Activated T-helper 2 cell treated with anti-CD3 and anti-CD28 coated beads, Interferon-gamma antibody, Interleukin-2, Interleukin-4, amounts not matched to agents 10 μg/mL and 5 μg/mL and 100 μg/mL, durations not matched to agents 14 hours and 24 hours and 36 hours (primary cell): ENCODE measurements at regions not wholly inside any gene's neighbourhood (a gene's known extent, or its start where the extent isn't known, plus 50 kb on each side); places are given as distances from the start of the nearest gene placed in this dataset.
"Not testable (repeated sequence)": the region's sequence is repeated elsewhere in the genome, so short reads cannot be mapped to it uniquely, and the experiment has no call there.

ENCODE experiments used
- DNase-seq: peaks from one replicate; pipeline ENCODE4 v3.0.0; 2021; ENCODE audit warnings: low spot score
- H3K27ac Mint-ChIP-seq: one replicate; pipeline ENCODE4 v1.8.0; 2021; ENCODE audit warnings: mixed read lengths
- H3K27me3 Mint-ChIP-seq: one replicate; pipeline ENCODE4 v1.8.0; 2021; ENCODE audit warnings: low read depth, mixed read lengths
- H3K36me3 Mint-ChIP-seq: one replicate; pipeline ENCODE4 v1.8.0; 2021; ENCODE audit warnings: low read depth, mixed read lengths
- H3K4me1 Mint-ChIP-seq: one replicate; pipeline ENCODE4 v1.8.0; 2021; ENCODE audit warnings: low read depth, mixed read lengths
- H3K4me3 Mint-ChIP-seq: one replicate; pipeline ENCODE4 v1.8.0; 2021; ENCODE audit warnings: low read depth, mild to moderate bottlenecking, moderate library complexity, mixed read lengths
- H3K9me3 Mint-ChIP-seq: one replicate; pipeline ENCODE4 v1.8.0; 2021; ENCODE audit warnings: mixed read lengths
- intact Hi-C: fragments of 100-400 bp; cut with micrococcal nuclease; formaldehyde crosslinking; loops from one replicate; pipeline ENCODE4 v1.15.1; 2023

DNA sequence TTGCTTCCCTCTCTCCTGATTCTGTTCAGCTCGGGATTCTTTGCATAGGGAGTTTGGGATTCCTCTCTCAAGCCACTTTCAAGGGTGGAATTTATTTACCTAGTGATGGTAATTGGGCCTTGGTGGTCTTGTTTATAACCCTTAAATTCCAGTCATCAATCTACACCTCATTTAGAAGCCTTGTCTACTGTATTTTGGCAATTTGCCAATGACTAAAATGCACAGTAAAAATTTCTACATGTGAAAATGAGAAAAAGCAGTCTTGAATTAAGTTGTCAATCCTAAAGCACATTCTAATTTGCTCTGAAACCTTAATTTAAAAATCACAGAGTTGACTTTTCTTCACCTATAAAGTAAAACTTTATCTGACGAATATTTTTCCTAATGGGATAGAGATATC, 749.2 kb upstream of the CRIM1 start:
- no peaks in the 10 kb centered on the region for H3K36me3 Mint-ChIP-seq
- DNase-seq = no peak
- intact Hi-C loops = no loop called here
- no peaks in the 10 kb centered on the region for H3K9me3 Mint-ChIP-seq
- H3K4me3 Mint-ChIP-seq = no peak overlapping the region
- no peak overlapping the region for H3K27ac Mint-ChIP-seq
- H3K4me1 Mint-ChIP-seq = no peaks in the 10 kb centered on the region
- H3K27me3 Mint-ChIP-seq = no peaks in the 10 kb centered on the region

DNA sequence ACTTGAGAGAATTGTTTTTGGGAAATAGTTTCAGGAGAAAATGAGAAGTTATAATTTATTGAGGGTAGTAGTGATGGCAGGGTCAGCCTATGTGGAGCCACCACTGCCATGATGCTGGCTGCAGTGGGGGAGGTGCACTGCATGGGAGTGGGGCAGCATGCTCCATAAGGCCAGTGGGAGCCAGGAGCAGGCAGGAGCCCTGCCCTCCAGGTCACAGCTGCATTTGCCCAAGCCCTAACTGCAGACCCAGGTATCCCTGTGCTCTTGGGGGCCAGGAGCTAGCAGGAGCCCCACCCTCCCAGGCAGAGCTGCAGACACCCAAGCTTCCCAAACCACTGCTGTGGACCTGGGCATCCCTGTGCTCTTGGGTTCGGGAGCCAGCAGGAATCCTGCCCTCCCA, 757.3 kb upstream of the CRIM1 start:
- Mint-ChIP-seq H3K4me1 (no peaks in the 10 kb centered on the region), H3K9me3 (peaks cover 7% of the 10 kb centered on the region), H3K4me3 (no peak overlapping the region), H3K27ac (no peak overlapping the region), H3K36me3 (no peaks in the 10 kb centered on the region), H3K27me3 (no peaks in the 10 kb centered on the region)
- intact Hi-C loops = no loop called here
- no peak for DNase-seq

DNA sequence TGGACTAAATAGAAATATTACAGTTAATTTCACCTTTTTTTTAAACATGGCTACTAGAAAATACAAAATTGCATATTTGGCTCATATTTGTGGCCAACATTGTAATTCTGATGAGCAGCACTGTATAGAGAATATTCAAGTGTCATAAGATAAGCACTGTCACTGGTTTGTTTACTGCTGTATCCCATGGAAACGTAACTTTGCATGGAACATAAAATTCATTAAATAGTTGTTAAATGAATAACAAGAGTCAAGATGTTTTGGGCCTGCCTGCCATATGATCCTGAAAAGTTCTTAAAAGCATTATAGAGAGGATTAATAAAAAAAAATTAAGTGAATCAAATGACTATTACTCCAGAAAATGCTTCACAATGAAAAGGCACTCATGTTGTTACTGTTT, 763.7 kb upstream of the CRIM1 start:
- no peak overlapping the region for H3K27ac Mint-ChIP-seq
- intact Hi-C loops = no loop called here

DNA sequence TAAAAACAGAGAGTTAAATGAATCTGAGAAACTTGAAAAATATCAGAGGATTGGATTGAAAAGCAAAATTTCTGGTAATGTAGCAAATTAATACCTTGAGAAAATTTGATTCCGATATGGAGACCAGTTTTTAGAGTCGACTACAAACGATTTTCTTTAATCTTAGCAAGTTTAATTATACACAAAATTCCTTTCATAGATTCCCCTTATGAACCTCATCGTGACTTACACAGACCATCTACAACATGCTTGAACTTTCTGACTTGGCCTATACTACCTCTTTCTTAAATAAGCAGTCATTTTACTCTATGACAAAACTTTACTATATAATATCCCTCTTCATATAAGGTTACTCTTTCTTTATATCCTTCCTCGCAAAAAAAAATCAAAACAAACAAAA, 769.6 kb upstream of the CRIM1 start:
- no peak overlapping the region for H3K4me3 Mint-ChIP-seq

More for the DNA sequence above, 763.7 kb upstream of the CRIM1 start:
- Mint-ChIP-seq H3K4me1 (no peaks in the 10 kb centered on the region), H3K9me3 (peaks cover 12% of the 10 kb centered on the region), H3K27me3 (no peaks in the 10 kb centered on the region), H3K4me3 (no peak overlapping the region), H3K36me3 (no peaks in the 10 kb centered on the region)
- DNase-seq = no peak

DNA sequence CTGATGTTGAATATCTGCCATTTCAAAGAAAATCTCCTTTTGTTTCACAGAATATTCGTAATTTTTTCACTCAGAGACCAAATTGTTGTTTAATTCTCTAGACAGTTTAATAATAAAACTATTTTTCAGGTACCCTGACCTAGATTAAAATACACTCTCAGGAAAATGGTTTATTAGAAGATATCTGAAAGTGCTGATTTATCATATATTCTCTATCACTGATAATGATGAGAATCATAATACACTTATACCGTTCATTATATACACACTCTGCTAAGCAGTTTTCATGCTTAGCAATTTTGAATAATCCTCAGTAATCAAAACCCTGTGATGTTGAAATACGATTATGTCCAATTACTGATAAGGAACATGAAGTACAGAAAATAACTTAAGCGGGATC, 772.9 kb upstream of the CRIM1 start:
- intact Hi-C loops = no loop called here
- Mint-ChIP-seq H3K4me3 (no peak overlapping the region), H3K9me3 (peaks cover 23% of the 10 kb centered on the region), H3K36me3 (no peaks in the 10 kb centered on the region), H3K27me3 (no peaks in the 10 kb centered on the region), H3K4me1 (no peaks in the 10 kb centered on the region), H3K27ac (no peak overlapping the region)
- no peak for DNase-seq

More for the DNA sequence above, 769.6 kb upstream of the CRIM1 start:
- no peaks in the 10 kb centered on the region for H3K27me3 Mint-ChIP-seq
- intact Hi-C loops = no loop called here
- no peak overlapping the region for H3K27ac Mint-ChIP-seq
- H3K4me1 Mint-ChIP-seq = no peaks in the 10 kb centered on the region
- H3K36me3 Mint-ChIP-seq = no peaks in the 10 kb centered on the region
- DNase-seq = no peak
- H3K9me3 Mint-ChIP-seq = peaks cover 26% of the 10 kb centered on the region

DNA sequence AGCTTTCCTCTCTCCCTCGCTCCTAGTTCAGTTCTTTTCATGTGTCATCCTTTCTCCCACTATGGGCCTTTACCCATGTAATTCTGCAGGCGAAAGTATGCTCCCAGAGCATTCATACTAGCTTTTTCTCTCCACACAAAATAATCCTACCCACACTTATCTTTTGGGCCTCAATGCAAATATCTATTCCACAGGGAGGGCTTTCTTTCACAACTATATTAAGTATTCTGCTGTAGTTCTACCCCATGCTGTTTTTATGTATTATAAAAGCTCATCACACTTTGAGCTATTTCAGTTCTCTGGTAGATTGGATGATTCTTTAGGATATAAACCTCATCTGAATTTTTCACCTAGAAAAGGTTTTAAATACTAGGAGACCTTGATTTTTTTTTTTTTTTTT, 774.6 kb upstream of the CRIM1 start:
- DNase-seq = no peak
- Mint-ChIP-seq H3K4me1 (no peaks in the 10 kb centered on the region), H3K4me3 (no peak overlapping the region), H3K27ac (no peak overlapping the region), H3K9me3 (peaks cover 10% of the 10 kb centered on the region), H3K27me3 (no peaks in the 10 kb centered on the region), H3K36me3 (no peaks in the 10 kb centered on the region)
- intact Hi-C loops = no loop called here

DNA sequence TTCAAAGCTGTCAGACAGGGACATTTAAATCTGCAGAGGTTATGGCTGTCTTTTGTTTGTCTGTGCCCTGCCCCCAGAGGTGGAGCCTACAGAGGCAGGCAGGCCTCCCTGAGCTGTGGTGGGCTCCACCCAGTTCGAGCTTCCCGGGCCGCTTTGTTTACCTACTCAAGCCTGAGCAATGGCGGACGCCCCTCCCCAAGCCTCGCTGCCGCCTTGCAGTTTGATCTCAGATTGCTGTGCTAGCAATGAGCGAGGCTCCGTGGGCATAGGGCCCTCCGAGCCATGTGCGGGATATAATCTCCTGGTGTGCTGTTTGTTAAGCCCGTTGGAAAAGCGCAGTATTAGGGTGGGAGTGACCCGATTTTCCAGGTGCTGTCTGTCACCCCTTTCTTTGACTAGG, 787.0 kb upstream of the CRIM1 start:
- DNase-seq, H3K4me1 Mint-ChIP-seq, H3K27me3 Mint-ChIP-seq, H3K36me3 Mint-ChIP-seq, H3K4me3 Mint-ChIP-seq, H3K9me3 Mint-ChIP-seq, intact Hi-C loops, H3K27ac Mint-ChIP-seq: not testable (repeated sequence)

DNA sequence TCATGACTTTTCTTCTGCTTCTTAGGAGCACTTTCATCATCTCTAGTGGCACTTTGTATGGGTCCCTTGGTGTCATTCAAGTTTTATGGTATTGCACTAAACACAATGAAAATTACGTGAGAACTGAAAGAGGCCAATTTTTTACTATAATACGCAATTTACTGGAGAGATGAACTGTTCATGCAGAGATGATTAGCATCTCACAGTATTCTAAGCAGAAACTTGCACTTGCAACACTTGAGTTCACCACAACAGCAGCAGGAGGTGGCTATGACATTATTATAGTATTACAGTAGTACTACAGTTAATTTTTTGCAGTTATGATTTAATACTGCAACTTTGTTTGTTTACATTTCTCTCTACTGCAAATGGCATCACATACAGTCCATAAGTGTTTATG, 793.1 kb upstream of the CRIM1 start:
- Mint-ChIP-seq H3K9me3 (peaks cover 4% of the 10 kb centered on the region), H3K27ac (no peak overlapping the region), H3K4me1 (no peaks in the 10 kb centered on the region), H3K36me3 (no peaks in the 10 kb centered on the region), H3K4me3 (no peak overlapping the region), H3K27me3 (no peaks in the 10 kb centered on the region)
- DNase-seq = no peak
- intact Hi-C loops = no loop called here

DNA sequence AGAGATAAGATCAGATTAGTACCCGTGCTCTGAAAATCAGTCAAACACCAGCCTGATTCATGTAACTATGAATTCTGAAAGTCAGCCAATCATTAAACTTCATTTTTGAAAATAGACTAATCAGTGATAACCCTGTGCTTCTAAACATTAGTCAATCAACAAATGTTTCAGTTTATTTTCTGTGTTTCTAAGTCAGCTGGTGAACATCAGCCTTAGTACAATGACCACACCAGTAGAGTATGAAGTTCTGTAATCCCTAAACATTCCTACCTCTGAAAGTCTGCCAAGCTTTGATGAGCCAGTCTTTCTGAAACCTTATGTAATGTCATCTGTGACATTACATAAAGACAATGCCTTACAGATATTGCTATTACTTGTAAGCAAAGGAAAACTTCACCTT, 807.4 kb upstream of the CRIM1 start:
- no peaks in the 10 kb centered on the region for H3K4me1 Mint-ChIP-seq
- H3K36me3 Mint-ChIP-seq = no peaks in the 10 kb centered on the region
- intact Hi-C loops = no loop called here
- H3K9me3 Mint-ChIP-seq = no peaks in the 10 kb centered on the region
- no peaks in the 10 kb centered on the region for H3K27me3 Mint-ChIP-seq
- no peak for DNase-seq
- H3K4me3 Mint-ChIP-seq = no peak overlapping the region
- no peak overlapping the region for H3K27ac Mint-ChIP-seq

DNA sequence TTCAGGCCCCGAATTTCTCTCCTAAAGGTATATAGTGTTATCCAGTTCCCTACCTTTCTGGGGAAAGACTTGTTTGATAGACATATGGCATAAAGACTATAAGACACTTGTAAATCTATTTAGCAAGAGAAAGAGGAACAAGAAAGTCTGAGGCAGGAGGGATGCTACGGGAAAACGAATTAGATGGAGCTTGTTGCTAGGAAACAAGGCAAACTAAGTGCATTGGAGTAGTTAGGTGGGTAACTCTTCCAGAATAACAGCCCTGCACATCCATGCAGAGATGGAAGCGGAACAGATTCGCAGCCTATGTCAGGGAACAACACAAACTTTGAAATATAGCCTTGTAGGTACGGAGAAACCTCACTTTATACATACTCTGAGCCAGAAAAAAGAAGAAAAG, 810.3 kb upstream of the CRIM1 start:
- Mint-ChIP-seq H3K27me3 (no peaks in the 10 kb centered on the region), H3K27ac (no peak overlapping the region), H3K9me3 (no peaks in the 10 kb centered on the region), H3K36me3 (no peaks in the 10 kb centered on the region), H3K4me1 (no peaks in the 10 kb centered on the region), H3K4me3 (no peak overlapping the region)
- no peak for DNase-seq
- intact Hi-C loops = no loop called here

DNA sequence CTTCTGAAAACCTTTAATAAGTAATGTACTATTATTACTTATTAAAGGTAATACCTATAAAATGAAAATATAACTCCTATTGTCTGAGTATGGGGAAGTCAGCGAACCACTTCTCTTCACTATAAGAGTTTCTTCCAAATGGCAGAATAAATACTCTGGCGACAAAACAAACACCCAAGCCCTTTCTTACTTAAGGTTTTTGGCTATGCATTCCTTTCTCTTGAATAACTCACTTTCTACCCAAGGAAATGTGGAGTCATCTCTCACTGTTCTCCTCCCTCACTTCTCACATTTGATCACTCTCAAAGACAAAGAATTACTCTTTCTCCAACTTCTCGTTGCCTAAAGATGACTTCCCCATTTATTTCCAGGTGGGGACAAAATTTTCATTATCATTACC, 816.8 kb upstream of the CRIM1 start:
- no peaks in the 10 kb centered on the region for H3K27me3 Mint-ChIP-seq
- no peak for DNase-seq
- H3K9me3 Mint-ChIP-seq = no peaks in the 10 kb centered on the region
- H3K36me3 Mint-ChIP-seq = no peaks in the 10 kb centered on the region
- no peak overlapping the region for H3K4me3 Mint-ChIP-seq
- intact Hi-C loops = no loop called here
- H3K27ac Mint-ChIP-seq = no peak overlapping the region
- no peaks in the 10 kb centered on the region for H3K4me1 Mint-ChIP-seq

DNA sequence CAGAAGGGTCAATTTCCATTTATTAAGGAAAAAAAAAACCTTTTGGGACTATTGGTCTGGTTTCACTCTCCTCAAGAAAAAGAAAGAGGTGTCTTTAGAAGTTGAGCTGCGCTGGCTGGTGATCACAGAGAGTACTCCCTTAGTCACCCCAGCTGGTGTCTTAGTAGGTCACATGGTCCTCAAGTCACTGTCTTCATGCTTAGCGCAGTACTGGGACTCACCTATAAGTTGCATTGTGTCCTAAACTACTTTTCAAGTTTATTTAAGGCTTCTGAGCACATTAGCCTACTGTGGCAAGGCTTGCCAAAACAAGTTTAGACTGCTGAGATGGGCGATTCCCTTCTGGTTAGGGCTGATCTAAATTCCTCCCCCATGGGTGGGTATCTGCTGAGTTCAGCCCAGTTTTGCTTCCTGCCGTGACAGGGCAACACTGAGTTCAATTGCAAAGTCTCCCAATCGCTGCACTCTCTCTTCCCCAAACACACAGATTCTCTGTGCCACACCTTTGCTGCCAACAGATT, 824.9 kb upstream of the CRIM1 start:
- Mint-ChIP-seq H3K36me3 (no peaks in the 10 kb centered on the region), H3K9me3 (peaks cover 18% of the 10 kb centered on the region), H3K27me3 (no peaks in the 10 kb centered on the region)

DNA sequence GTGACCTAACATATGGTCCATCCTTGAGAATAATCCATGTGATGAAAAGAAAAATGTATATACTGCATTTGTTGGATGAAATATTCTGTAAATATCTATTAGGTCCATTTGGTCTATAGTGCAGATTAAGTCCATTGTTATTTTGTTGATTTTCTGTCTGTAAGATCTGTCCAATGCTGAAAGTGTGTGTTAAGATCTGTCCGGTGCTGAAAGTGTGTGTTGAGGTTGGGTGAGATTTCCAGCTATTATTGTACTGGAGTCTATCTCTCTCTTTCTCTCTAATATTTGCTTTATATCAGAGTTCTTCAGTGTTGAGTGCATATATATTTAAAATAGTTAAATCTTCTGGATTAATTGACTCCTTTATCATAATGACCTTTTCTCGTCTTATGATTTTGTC, 828.8 kb upstream of the CRIM1 start:
- intact Hi-C loops = no loop called here
- H3K4me3 Mint-ChIP-seq = no peak overlapping the region
- no peaks in the 10 kb centered on the region for H3K4me1 Mint-ChIP-seq
- H3K36me3 Mint-ChIP-seq = no peaks in the 10 kb centered on the region
- no peaks in the 10 kb centered on the region for H3K27me3 Mint-ChIP-seq
- no peak overlapping the region for H3K27ac Mint-ChIP-seq
- no peak for DNase-seq
- peaks cover 26% of the 10 kb centered on the region for H3K9me3 Mint-ChIP-seq

More for the DNA sequence above, 824.9 kb upstream of the CRIM1 start:
- no peaks in the 10 kb centered on the region for H3K4me1 Mint-ChIP-seq
- H3K4me3 Mint-ChIP-seq = no peak overlapping the region
- intact Hi-C loops = no loop called here
- DNase-seq = no peak
- H3K27ac Mint-ChIP-seq = no peak overlapping the region

DNA sequence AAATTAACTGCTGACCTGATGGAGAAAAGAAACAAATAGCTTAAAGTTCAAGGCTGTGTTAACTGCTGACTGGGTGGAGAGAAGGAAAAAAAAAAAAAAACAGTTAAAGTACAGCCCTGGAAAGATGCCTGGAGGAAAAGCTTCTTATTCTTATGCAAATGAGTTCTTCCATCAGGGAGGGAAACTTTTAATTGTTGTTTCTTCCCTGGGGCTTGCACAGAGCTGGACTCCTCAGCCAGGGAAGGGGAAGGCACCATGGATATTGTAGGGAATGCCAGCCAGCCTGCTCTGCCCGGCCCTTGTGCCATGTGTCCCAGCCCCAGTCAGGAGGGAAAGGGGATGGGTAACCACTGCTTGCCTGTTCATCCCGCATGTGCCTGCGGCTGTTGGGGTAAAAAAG, 833.1 kb upstream of the CRIM1 start:
- no peaks in the 10 kb centered on the region for H3K36me3 Mint-ChIP-seq
- H3K4me1 Mint-ChIP-seq = no peaks in the 10 kb centered on the region
- no peaks in the 10 kb centered on the region for H3K27me3 Mint-ChIP-seq
- no peak for DNase-seq
- H3K4me3 Mint-ChIP-seq = no peak overlapping the region
- H3K27ac Mint-ChIP-seq = no peak overlapping the region
- intact Hi-C loops = no loop called here
- peaks cover 31% of the 10 kb centered on the region for H3K9me3 Mint-ChIP-seq
